Epidermal melanocyte (primary cell): ENCODE measurements at regions not wholly inside any gene's neighbourhood (a gene's known extent, or its start where the extent isn't known, plus 50 kb on each side); places are given as distances from the start of the nearest gene placed in this dataset.

Source experiments
- DNase-seq: peaks from one replicate; pipeline ENCODE4 v3.0.0; 2011; ENCODE audit warnings: low spot score; ENCODE audit not compliant: insufficient read length

DNA sequence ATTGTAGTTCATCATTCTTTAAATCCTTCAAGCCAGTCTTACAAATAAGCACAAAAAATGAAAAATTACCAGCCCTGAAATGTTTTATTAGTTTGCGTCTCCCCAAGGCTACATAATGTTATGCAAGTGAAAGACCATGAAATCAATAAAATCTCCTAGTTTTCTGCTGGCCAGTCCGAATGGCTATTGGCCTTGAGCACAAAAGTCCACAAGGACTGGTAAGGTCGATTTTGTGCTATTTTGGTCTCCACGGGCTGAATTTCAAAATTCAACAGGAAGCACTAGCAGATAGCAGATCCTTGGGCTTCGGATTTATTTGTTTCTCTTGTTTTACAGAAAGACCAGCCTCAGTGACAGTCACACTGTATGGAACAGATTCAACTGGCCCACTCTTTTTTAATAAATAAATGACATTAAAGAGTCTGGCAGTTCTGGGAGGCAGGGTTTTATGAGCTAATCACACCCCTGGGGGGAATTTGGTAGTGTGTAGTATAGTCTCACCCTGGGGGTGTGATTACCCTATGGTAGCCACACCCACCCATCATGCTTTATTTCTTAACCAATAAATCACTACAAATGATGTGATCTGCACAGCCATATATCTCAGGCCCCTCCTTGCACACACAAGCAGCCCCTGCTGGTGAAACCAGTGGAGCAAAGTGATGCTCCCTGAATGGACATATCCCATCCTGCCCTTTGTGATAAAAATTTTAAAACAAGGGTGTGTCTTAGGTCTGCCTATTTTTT lies 51.1 kb upstream of the TMEM33 start:
- DNase-seq = no peak

DNA sequence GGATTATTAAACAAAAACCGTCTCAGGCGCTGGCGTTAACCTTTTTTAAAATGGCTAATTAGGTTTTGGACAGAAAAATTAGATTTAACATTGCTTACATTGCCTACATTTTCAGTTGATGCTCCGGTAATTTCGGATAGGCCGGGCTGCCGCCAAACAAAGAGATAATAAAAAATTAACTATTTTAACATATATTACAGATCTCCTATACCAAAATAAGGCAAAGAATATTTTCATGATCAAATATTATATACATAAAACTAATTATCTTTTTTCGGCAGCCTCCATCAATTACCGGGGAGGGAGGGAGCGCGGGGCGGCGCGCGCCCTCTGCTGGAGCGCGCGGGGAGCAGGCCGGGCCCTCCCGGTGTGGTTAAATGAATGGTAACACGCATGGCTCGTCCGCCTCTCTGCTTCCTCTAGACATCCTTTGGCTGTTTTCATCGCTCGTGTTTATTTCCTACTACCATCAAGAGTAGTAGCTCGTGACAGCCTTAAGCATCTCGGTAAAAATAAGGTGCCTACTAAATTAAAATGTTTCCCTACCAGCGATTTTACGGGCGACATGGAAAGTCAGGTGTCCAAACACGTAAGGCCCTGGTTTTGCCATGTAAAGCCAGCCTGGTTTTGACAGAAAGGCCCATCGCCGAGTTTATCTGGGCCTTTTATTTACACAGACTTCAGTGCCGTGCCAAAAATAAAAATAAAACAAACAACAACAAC lies 52.4 kb upstream of the TMEM33 start:
- DNase-seq = peak; percentile 79

DNA sequence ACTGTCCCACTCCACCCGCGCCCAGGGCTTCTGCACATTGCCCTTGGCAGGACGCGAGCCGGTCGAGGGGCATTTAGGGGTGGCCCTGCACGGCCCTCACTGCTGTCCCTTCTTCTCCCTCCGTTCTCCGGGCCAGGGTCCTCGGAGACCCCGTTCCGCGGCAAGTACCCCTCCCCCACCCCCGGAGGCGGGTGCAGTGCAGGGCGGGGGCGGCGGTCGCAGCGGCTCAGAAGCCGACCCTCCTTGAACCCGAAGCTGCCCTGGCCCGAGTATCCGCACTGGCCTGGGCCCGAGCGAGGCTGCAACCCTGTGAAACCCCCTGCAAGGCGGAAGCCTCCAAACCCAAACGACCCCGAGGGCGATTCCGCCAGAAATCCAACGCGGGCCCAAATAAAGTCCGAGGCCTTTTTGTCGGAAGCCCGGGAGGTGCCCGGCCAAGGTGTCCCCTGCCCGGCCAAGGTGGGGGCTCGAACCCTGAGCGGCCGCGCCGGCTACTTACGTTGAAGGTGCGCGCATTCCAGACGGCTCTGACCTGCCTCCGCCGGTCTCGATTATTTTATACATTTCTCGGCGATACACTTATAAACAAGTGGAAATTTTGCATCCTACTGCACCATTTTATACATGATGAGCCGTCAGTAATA lies 53.1 kb upstream of the TMEM33 start:
- no peak for DNase-seq

DNA sequence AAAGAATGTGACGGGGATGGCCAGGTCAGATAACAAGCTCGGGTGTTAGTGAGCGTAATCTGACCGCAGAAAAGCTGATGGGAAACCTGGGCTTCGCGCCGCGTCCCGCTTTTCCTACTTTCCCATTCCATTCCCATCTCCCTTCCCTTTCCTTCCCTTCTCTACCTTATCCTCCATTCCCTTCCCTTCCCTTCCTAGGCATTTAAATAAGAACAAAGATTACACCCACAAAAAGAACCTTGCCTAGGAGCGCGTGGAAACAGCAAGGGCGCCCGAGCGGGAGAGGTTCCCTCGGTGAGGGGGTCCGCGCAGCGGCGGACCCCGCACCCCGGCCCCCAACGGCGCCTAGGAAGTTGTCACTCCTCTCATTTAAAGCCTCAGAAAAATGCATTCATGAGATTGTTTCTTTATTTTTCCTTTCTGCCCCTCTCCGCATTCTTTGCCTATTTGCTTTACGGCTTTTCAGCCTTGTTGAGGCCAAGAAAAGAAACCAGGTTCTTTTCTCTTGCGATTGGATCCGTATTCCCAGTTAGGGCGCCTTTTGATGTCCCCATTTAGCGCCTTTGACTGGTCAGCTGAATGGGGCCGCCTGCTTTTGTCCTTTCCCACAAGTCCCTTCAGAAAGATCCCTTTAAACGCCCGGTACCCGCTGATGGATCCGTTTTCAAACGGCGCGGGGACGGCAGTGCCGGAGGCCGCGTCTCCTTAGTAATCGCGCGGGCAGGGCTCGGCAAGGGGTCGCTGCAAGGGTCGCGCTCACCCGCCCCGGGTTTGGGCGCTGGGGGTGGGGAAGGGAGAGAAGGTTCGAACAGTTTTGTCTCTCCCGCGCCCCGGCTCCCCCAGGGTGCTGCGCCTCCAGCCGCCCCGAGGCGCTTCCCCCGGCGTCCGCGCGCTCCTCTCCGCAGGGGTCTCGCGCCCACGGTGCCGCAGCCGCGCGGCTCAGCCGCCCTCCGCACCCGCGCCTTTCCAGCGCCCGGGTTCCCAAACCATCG lies 54.1 kb upstream of the TMEM33 start:
- DNase-seq = no peak

DNA sequence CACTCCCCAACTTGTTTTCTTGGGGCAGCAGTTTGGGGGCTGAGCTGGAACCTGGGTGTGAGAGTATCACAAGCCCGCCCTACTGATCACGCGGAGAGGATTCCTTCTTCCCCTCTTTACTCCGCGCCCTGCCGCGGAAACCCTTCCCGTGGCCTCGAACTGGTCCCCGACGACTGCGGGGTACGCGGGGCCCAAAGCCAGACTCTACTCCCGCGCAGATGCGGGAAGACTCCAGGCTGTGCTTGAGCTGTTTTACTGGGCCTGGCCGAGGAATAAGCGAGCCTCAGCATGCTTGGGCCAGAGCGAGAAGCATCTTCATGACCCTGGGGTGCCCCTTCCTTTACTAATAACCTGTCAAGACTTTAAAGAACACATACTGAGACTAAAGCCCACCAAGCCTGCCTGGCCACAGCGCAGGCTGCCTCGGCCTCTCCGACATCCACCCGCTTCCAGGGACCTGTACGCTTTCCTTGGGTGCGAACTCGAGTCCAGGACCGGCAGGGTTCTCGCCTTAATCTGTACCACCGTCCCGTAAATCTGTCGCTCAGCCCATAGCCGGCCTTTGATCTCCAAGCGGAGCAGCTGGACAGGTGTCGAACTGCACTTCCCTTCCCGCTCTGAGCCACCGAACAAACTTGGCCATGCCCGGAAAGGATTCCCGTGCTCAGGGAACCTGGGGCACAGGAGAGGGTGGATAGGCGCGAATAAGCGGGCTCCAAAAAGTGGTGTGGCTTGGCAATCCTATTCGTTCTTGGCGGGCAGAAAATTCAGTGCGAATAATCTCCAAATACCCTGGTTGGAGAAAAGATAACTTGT lies 55.0 kb upstream of the TMEM33 start:
- no peak for DNase-seq

DNA sequence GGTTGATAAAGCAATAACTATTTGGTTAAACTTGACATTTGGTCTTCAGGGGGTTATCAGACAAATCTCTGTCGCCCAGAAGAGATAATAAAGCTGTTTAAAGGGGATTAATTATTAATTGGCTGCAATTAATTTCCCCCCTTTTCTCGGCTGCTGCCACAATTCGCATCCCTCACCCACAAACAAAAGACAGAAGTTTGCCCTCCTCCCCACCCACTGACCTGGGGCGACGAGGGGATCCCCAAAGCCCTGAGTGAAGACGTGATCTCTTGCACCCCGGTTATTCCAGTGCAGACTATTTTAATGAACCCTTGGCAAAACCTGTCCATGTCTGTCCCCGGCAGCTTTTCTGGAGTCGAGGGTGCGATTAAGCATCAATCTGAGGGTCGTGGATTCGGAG lies 55.7 kb upstream of the TMEM33 start:
- no peak for DNase-seq

DNA sequence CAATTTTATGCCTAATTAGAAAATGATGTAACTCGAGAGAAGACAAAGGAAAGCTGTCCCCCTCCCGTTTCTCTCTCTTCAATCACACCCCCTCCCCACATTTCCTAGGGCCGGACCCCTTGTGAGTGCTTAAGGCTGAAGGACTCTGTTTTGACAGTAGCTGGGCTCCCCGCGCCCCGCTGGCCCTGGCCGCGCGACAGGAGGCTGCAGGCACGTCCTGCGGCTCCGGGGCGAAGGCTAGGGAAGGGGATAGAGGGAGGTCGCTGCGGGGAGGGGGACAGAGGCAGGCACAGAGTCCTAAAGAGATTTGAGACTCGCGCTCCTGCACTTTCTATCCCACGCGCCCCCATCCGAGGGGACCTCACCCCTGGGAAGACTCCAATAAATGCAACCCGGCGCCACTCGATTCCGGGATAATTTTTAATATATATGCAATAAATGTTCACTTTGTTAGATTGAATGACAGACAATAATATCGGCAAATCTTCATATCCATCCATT lies 56.2 kb upstream of the TMEM33 start:
- DNase-seq = no peak

DNA sequence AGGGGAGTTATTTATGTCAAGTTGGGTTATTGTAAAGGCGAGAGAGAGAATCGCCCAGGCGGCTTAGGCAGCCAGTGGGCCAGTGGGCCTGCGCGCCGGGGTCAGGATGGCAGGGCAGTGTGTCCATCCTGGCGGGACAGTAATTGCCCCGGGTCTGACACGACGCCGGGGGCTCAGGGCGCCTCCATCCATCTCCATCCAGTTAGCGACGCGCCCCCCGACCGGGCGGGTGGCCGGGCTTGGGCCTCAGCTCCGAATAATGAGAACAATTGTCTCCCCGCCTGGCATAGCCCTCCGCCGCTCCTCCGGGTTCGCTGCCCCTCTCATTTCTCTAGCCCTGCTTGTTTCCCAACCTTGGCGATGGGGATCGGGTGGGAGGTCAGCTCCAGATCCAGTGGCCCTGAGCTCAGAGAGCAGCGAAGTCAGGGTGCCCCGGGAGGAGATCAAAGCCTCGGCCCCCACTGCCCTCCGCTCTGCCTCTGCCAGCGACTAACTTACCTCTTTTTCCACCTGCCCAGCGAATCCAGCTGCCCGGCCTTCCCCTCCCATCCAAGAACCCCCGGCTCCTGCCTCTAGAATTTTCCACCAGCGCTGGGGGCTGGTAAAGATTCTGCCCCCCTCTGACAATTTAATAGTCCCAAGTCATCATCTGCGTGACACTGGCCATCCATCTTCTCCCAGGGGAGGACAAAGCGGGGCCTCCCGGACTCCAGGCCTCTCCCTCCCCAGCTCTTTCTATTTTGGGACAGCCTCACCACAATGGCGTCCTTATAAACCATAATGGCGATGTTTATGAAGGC lies 56.9 kb upstream of the TMEM33 start:
- no peak for DNase-seq

DNA sequence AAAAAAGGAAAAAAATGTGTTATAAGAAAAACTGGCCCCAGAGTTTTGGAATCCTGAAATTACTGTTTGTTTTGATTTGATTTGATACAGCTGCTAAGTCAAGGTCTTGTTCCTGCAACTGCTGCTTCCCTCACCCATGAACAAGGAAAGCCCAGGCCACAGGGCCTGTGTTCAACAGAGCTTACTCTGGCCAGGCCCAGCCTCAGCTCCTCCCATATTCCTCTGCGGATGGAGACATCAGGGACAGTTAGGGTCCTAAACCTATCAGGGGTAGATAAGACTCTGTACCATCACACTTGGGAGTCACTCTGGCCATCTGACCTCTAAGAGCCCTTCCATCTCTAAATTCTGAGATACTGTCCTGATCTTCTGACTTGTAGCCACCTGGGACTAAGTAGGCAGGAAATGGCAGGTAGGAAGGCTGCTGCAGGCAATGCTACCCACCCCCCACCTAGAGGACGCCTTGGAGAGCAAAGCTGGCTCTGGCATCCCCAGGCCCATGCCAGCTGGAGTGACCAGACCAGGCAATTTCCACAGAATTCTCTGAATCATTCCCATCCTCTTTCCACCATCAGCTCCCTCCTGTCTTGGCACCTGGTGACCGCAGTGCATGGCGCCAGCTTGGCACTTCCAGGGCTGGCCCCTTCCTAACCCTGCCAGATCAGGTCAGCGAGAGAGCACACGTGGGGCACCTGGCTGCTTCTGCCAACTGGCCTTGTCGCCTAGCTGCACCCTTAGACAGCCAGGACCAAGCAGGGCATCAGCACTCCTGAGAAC lies 58.0 kb upstream of the TMEM33 start:
- no peak for DNase-seq

DNA sequence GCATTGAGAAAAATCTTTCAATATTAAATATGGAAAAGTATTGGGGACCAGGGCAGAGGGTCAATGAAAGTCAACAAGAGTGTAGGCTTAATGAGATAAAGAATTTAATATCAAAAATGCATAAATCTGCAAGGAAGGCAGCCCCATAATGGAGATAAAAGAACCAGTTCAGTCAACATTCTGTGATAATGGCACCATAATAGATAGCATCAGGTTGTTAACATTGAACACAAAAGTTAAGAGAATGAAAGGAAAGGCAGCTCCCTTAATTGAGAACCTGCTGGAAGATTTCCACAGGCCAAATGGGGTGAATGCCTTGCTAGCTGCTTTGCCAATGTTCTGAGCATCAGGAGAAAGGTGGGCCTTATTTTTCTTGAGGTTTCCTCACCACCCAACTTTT lies 60.4 kb upstream of the TMEM33 start:
- DNase-seq = no peak

DNA sequence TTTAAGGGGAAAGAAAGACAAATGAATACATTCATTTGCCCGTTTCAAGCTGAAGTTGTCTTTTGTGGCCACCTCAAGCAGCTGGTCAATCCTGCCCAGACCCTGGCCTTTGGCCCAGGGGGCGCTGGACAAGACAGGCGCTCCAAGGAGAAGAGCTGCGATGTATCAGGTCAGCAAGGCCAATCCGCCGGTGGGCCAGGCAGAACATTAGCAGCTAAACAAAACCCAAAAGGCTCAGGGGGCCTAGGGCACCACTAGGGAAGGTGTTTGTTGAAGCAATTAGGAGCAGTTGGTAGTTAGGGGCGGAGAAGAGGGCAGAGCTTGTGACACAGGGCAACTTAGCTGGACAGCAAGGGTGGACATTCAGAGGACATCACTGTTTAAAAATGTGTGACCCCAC lies 60.8 kb upstream of the TMEM33 start:
- DNase-seq = no peak

DNA sequence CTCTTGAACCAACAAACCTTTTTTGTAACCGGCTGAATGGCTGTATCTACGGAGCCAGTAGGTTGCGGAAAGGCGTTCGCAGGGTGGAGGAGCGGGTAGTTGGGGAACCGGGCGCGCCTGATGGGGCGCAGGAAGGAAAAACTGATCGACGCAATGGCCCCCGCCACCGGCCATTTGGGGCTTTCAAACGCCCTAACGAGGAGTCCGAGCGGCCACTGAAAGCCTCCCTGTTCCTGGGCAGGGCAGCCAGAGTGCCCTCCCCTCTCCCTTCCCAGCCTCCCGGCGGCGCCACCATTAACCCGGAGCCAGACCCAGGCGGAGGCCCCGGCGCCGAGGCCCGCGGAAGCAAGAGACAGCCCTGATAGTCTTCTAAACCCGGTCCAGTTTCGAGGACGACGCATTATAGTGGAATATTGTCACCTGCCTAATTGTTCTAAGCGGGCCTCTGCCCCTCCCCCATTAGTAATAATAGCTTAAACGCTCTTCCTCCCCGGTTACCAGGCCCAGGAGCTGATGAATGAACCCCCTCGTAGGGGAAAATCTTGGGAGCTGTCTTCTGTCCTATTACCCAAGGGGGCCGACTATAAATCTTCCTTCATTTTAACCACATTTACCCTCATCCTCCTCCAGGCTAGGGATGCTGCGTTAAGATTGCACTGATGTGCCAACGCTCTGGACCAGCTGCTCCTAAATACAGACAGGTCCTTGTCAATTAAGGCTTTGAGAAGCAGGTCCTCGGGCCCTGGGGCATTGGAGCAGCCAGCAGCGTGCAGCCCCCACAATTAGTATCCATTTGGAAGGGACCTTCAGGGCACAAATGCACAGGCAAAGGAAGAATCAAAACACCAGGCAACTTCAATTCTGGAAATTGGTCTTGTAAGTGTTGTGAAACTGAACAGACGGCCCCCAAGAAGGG lies 61.6 kb upstream of the TMEM33 start:
- DNase-seq = no peak

DNA sequence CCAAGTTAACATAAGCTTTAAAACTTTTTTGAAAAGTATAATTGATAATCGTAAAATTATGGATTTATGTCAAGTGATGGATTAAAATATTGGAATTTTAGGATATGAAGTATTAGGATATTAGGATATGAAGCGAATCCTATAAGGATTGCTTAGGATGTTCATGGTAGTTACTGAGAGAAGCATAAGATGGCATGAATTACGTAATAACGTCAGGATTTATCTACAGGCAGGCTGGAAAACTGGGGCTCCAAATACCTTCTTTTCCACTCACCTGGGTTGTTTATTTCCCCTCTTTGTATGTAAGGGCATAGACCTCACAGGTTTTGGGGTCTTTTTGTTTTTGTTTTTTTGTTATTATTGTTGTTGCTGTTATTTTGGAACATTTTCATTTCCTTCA lies 65.2 kb upstream of the TMEM33 start:
- DNase-seq = no peak

DNA sequence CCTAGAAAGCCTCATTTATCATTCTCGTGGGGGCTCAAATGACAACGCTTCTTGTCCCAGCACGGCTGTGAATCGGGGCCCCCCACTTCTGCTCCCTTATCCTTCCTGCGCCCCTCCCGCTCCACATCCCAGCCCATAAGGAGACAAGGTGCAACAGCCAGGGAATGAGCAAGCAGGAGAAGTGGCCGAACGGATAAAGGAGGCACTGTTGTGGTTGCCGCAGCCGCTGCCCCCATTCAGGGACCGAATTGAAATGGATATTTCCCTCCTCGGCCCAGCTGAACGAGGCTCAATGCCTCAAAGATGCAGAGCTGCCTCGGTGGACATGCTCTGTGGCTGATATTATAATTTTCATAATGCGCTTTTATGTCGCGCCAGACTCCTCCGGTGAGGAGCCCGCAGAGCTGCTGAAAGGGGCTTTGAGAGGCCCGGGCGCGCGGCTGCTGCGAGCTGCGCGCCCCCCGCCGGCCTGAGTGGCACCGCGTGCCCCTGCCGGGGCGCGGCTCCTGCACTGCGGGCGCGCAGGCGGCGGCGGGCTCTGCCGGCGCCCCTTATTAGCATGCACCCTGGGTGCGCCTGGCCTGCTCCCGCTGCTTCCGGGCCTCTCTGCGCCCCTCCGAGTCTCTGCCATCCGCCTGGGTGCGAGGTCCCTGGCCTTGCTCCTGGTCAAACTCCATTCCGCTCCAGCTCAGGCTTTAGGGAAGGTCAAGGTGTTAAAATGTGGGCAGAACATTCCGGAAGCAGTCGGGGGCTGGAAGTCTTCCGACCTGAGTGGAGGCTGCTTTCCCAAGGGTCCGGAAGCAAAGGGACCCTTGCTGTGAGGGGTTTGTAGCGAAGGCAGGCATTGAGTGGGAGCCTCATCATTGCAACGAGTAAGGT lies 68.2 kb upstream of the TMEM33 start:
- DNase-seq = no peak

DNA sequence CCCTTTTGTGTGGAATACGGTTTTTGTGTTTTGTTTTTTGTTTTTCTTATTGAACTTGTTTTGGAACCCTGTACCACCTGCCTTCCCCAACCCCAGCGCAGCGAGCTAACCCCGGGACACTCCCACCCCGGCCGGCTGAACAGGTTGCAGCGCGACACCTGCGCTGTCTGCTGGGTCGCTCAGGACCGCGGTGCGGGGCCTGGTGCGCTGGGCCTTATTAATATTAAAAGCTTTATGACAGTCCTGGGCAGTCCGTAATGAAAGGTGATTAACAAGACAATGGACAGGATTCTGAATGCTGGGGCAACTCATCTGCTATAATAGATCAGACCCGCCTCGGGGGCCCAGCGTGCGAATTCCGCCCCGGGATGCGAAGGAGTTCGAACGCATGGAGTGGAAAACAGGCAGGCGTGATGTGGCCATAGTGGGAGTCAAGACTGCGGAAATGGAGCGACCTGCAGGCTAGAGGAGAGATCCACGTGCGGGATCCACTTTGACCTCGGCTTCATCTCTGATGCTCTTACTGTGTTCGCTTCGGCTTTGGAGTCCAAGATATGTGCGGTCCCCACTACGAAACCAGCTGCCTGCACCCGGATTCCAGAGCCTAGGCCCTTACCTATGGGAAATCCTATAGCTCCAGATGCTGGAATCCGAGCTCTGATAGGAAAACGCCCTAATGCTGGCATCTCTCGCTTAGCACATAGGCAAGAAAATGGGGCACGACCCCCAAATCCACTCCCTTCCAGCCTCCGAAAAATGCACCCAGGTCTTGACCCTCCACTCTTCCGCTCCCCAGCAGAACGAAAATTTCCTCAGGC lies 69.0 kb upstream of the TMEM33 start:
- no peak for DNase-seq
